NCI-H1417 treated with DMSO at 0.1 percent for 48 hours (cell line): ENCODE measurements at regions not wholly inside any gene's neighbourhood (a gene's known extent, or its start where the extent isn't known, plus 50 kb on each side); places are given as distances from the start of the nearest gene placed in this dataset.

ENCODE experiments used
- DNase-seq: peaks from one replicate; lab custom pipeline; 2025; lab: John Stamatoyannopoulos, UW

GRCh38 chr22:25350551-25350971 lies 131.1 kb downstream of the CRYBB2 start:
- DNase-seq: no peak

GRCh38 chr22:25351631-25352293 lies 132.3 kb downstream of the CRYBB2 start:
- DNase-seq: no peak

GRCh38 chr22:25352294-25352680 lies 132.8 kb downstream of the CRYBB2 start:
- no peak for DNase-seq

GRCh38 chr22:25353516-25354445 lies 134.3 kb downstream of the CRYBB2 start:
- no peak for DNase-seq

GRCh38 chr22:25354456-25354855 lies 135.0 kb downstream of the CRYBB2 start:
- DNase-seq: no peak

GRCh38 chr22:25357132-25357455 lies 137.7 kb downstream of the CRYBB2 start:
- DNase-seq: no peak

GRCh38 chr22:25357606-25358420 lies 138.4 kb downstream of the CRYBB2 start:
- no peak for DNase-seq

GRCh38 chr22:25358421-25359170 lies 139.2 kb downstream of the CRYBB2 start:
- no peak for DNase-seq

GRCh38 chr22:25359601-25360261 lies 140.3 kb downstream of the CRYBB2 start:
- DNase-seq: no peak

GRCh38 chr22:25360411-25360810 lies 141.0 kb downstream of the CRYBB2 start:
- DNase-seq: no peak

- DNase-seq: no peak
These were observed 141.6 kb downstream of the CRYBB2 start for GRCh38 chr22:25360891-25361645.

GRCh38 chr22:25361899-25362214 lies 142.4 kb downstream of the CRYBB2 start:
- no peak for DNase-seq

GRCh38 chr22:25362215-25362882 lies 142.9 kb downstream of the CRYBB2 start:
- no peak for DNase-seq

GRCh38 chr22:25362883-25363240 lies 143.4 kb downstream of the CRYBB2 start:
- no peak for DNase-seq

GRCh38 chr22:25363474-25363873 lies 144.0 kb downstream of the CRYBB2 start:
- DNase-seq: no peak

GRCh38 chr22:25364281-25364680 lies 144.8 kb downstream of the CRYBB2 start:
- no peak for DNase-seq

- DNase-seq: no peak
These were observed 145.3 kb downstream of the CRYBB2 start for GRCh38 chr22:25364736-25365241.

- DNase-seq: no peak
These were observed 146.2 kb downstream of the CRYBB2 start for GRCh38 chr22:25365491-25366261.

GRCh38 chr22:25366408-25366807 lies 147.0 kb downstream of the CRYBB2 start:
- DNase-seq: no peak
